Adrenal gland (tissue), 9 donors: ENCODE measurements at regions not wholly inside any gene's neighbourhood (a gene's known extent, or its start where the extent isn't known, plus 50 kb on each side); places are given as distances from the start of the nearest gene placed in this dataset.

Source experiments
- DNase-seq, 7 donors: peaks; one replicate each; pipeline ENCODE4 v3.0.0-alpha.2; 2019 to 2020
- H3K27ac ChIP-seq, 5 donors: fragments of 200-600 bp; sonication (generic) in 4 of 5; 1 replicate in 3 of 5; 2 replicates in 2 of 5; pipeline versions ENCODE4 v1.5.1 to v1.8.0; 2016 to 2020; ENCODE audit warnings: mild to moderate bottlenecking in 1 of 5
- H3K27me3 ChIP-seq: fragments of 200-600 bp; 2 replicates; pipeline ENCODE4 v1.8.0; 2021
- H3K36me3 ChIP-seq, 2 donors: fragments of 200-600 bp; replicated peaks in 1 of 2; 1 replicate in 1 of 2; 2 replicates in 1 of 2; pipeline versions ENCODE4 v1.5.1 to v1.8.0; 2018 to 2022
- H3K4me1 ChIP-seq, 2 donors: fragments of 200-600 bp; replicated peaks in 1 of 2; 1 replicate in 1 of 2; 2 replicates in 1 of 2; pipeline versions ENCODE4 v1.5.1 to v1.8.0; 2018 to 2021
- H3K4me3 ChIP-seq, 4 donors: fragments of 200-600 bp; sonication (generic) in 3 of 4; one replicate each; pipeline ENCODE4 v1.5.1; 2016 to 2018
- H3K9me3 ChIP-seq, 3 donors: fragments of 200-600 bp; sonication (generic) in 1 of 3; replicated peaks in 1 of 3; 1 replicate in 2 of 3; 2 replicates in 1 of 3; pipeline versions ENCODE4 v1.5.1 to v1.8.0; 2016 to 2021
- CTCF ChIP-seq, 6 experiments: fragments of 450-650 bp in 4 of 6; fragments of 200-600 bp in 2 of 6; sonication (generic) in 1 of 6; IDR thresholded peaks; 1 replicate in 5 of 6; 2 replicates in 1 of 6; pipeline versions ENCODE4 v1.5.1 to v1.8.0; 2016 to 2021; ENCODE audit warnings: antibody characterized with exemption in 6 of 6, mild to moderate bottlenecking in 2 of 6, moderate library complexity in 1 of 6
- POLR2A ChIP-seq, 2 donors: fragments of 450-650 bp; IDR thresholded peaks; one replicate each; pipeline ENCODE4 v1.6.1; 2017; ENCODE audit warnings: antibody characterized with exemption in 2 of 2, mild to moderate bottlenecking in 2 of 2, moderate library complexity in 1 of 2
- WGBS, 4 donors: extraction: QIAGEN DNeasy Blood & Tissue Kit in 2 of 4; methylation state at CpG; one replicate each; pipeline versions ENCODE4 v1.1.5 to v1.1.7; 2013 to 2017; 5-methylcytosine and 5-hydroxymethylcytosine counted together
- intact Hi-C, 2 donors: fragments of 100-400 bp; cut with DNase I; formaldehyde crosslinking; loops; one replicate each; pipeline versions ENCODE4 v1.14.1 to v1.15.0; 2022 to 2023
- donor health status: healthy with polysubstance abuse.
- donor health status: Bipolar disorder and iron deficiency.
- donor health status: DM: yes; HTN: yes; CAD: no.
- donor health status: DM: no; HTN: no; CAD: no.
- donor health status: DM: no; HTN: no; CAD: no.

GRCh38 chr11:70737816-70738630, 339.7 kb downstream of the CTTN start:
- H3K27ac ChIP-seq: no peak overlapping the region
- H3K27me3 ChIP-seq: no peaks in the 10 kb centered on the region
- H3K4me3 ChIP-seq: no peak overlapping the region
- H3K9me3 ChIP-seq: no peaks in the 10 kb centered on the region
- TF ChIP-seq POLR2A (IDR thresholded peaks at IDR 0.05): no peak
- TF ChIP-seq CTCF (IDR thresholded peaks at IDR 0.05): no peak
- H3K36me3 ChIP-seq: no peaks in the 10 kb centered on the region
- no peak for DNase-seq
- intact Hi-C loops: no loop called here
- no peaks in the 10 kb centered on the region for H3K4me1 ChIP-seq
- 93 to 96% (median 95%) methylated on average over 16 to 31 of the region's 31 CpGs for WGBS, 4 donors

GRCh38 chr11:70738661-70739060, 340.3 kb downstream of the CTTN start:
- TF ChIP-seq CTCF (IDR thresholded peaks at IDR 0.05): no peak
- TF ChIP-seq POLR2A (IDR thresholded peaks at IDR 0.05): no peak
- DNase-seq: no peak
- WGBS, 4 donors: 89 to 96% (median 93%) methylated on average over 11 to 12 of the region's 12 CpGs
- Histone ChIP-seq H3K4me1 (no peaks in the 10 kb centered on the region), H3K27me3 (no peaks in the 10 kb centered on the region), H3K36me3 (no peaks in the 10 kb centered on the region), H3K27ac (no peak overlapping the region), H3K9me3 (no peaks in the 10 kb centered on the region), H3K4me3 (no peak overlapping the region)
- intact Hi-C loops: no loop called here

GRCh38 chr11:70739091-70739490, 340.8 kb downstream of the CTTN start:
- H3K36me3 ChIP-seq: no peaks in the 10 kb centered on the region
- no peaks in the 10 kb centered on the region for H3K9me3 ChIP-seq
- WGBS, 4 donors: 88 to 98% (median 95%) methylated on average over 8 of the region's 8 CpGs
- no peak for DNase-seq
- H3K27me3 ChIP-seq: no peaks in the 10 kb centered on the region
- H3K27ac ChIP-seq: no peak overlapping the region
- no peak overlapping the region for H3K4me3 ChIP-seq
- intact Hi-C loops: no loop called here
- H3K4me1 ChIP-seq: no peaks in the 10 kb centered on the region
- TF ChIP-seq CTCF (IDR thresholded peaks at IDR 0.05) (no peak), POLR2A (IDR thresholded peaks at IDR 0.05) (no peak)

- TF ChIP-seq POLR2A (IDR thresholded peaks at IDR 0.05) (no peak), CTCF (IDR thresholded peaks at IDR 0.05) (no peak)
- DNase-seq: no peak
- no peaks in the 10 kb centered on the region for H3K4me1 ChIP-seq
- no peak overlapping the region for H3K27ac ChIP-seq
- no peak overlapping the region for H3K4me3 ChIP-seq
- H3K9me3 ChIP-seq: no peaks in the 10 kb centered on the region
- intact Hi-C loops: no loop called here
- 78 to 84% (median 81%) methylated on average over 18 to 20 of the region's 20 CpGs for WGBS, 4 donors
- H3K36me3 ChIP-seq: no peaks in the 10 kb centered on the region
- no peaks in the 10 kb centered on the region for H3K27me3 ChIP-seq
These were observed 341.6 kb downstream of the CTTN start for GRCh38 chr11:70739811-70740487.
